Endothelial cell of umbilical vein (primary cell): ENCODE measurements at regions not wholly inside any gene's neighbourhood (a gene's known extent, or its start where the extent isn't known, plus 50 kb on each side); places are given as distances from the start of the nearest gene placed in this dataset.

Experiments used
- BruUV-seq: library from RNA; stranded (reverse); fragments of 400-500 nt; replicated peaks from 2 replicates; lab custom pipeline; 2021; lab: Mats Ljungman, UMichigan
- CTCF ChIA-PET: fragments of 300-600, 350-600 bp; sonication (Branson Sonifier 250); formaldehyde crosslinking; loops from one replicate; lab custom pipeline; 2021; ENCODE audit warnings: antibody characterized with exemption, inconsistent platforms; lab: Charles Lee
- POLR2A ChIA-PET: fragments of 300-600, 350-600 bp; sonication (Branson Sonifier 250); formaldehyde crosslinking; loops from one replicate; lab custom pipeline; 2021; ENCODE audit warnings: antibody characterized with exemption, inconsistent platforms; lab: Charles Lee
- DNase-seq: peaks from one replicate; pipeline ENCODE4 v3.0.0-alpha.2; 2011; ENCODE audit warnings: low read depth, low spot score
- FAIRE-seq: peaks from 2 replicates; lab custom pipeline; 2011; peaks lifted over from hg19 to GRCh38; lab: Jason Lieb, UNC
- H2AFZ ChIP-seq: 2 replicates; pipeline ENCODE4 v1.6.0; 2012; ENCODE audit warnings: low read depth, low read length, control low read depth, inconsistent platforms
- H3K27ac ChIP-seq: 2 replicates; pipeline ENCODE4 v1.5.1; 2011; ENCODE audit warnings: low read depth, mild to moderate bottlenecking, control low read depth, low read length, moderate library complexity; ENCODE audit not compliant: insufficient read depth
- H3K27me3 ChIP-seq, 2 experiments: 2 replicates each; pipeline versions ENCODE4 v1.6.0 to v1.6.1; 2011; ENCODE audit warnings: low read length in 2 of 2, mixed read lengths in 1 of 2; ENCODE audit not compliant: control insufficient read depth in 2 of 2, insufficient read depth in 2 of 2
- H3K36me3 ChIP-seq, 2 experiments: 2 replicates in 1 of 2; 3 replicates in 1 of 2; pipeline ENCODE4 v1.5.1; 2011; ENCODE audit warnings: low read length in 2 of 2, mild to moderate bottlenecking in 1 of 2, moderate library complexity in 1 of 2; ENCODE audit not compliant: control insufficient read depth in 2 of 2, insufficient read depth in 2 of 2; ENCODE audit errors: extremely low read depth in 1 of 2
- H3K4me1 ChIP-seq: 3 replicates; pipeline ENCODE4 v1.5.1; 2011; ENCODE audit warnings: mild to moderate bottlenecking, low read length; ENCODE audit not compliant: control insufficient read depth, insufficient read depth; ENCODE audit errors: extremely low read depth
- H3K4me2 ChIP-seq: 2 replicates; pipeline ENCODE4 v1.6.1; 2011; ENCODE audit warnings: low read length, control low read depth, mixed read lengths; ENCODE audit not compliant: insufficient read depth
- H3K4me3 ChIP-seq, 3 experiments: fragments of 200-600 bp in 1 of 3; sonication (generic), shearing (Covaris generic) in 1 of 3; replicated peaks in 1 of 3; 2 replicates each; pipeline ENCODE4 v1.5.1; 2011 to 2016; ENCODE audit warnings: control low read depth in 3 of 3, low read length in 3 of 3, mild to moderate bottlenecking in 2 of 3, inconsistent platforms in 1 of 3, low read depth in 1 of 3, moderate library complexity in 1 of 3; ENCODE audit not compliant: insufficient read depth in 1 of 3
- H3K79me2 ChIP-seq: 2 replicates; pipeline ENCODE4 v1.6.0; 2012; ENCODE audit warnings: low read length, inconsistent platforms; ENCODE audit not compliant: control insufficient read depth, insufficient read depth
- H3K9ac ChIP-seq: replicated peaks from 2 replicates; pipeline ENCODE3; 2011; ENCODE audit warnings: low read length, control low read depth; ENCODE audit not compliant: insufficient read depth; ENCODE audit errors: extremely low read depth
- H3K9me1 ChIP-seq: replicated peaks from 3 replicates; pipeline ENCODE4 v1.6.0; 2011; ENCODE audit warnings: mild to moderate bottlenecking, low read length; ENCODE audit not compliant: control insufficient read depth, insufficient read depth; ENCODE audit errors: extremely low read depth
- H3K9me3 ChIP-seq: replicated peaks from 2 replicates; pipeline ENCODE4 v1.5.1; 2012; ENCODE audit warnings: low read length, inconsistent platforms; ENCODE audit not compliant: control insufficient read depth, insufficient read depth
- H4K20me1 ChIP-seq: replicated peaks from 2 replicates; pipeline ENCODE3; 2011; ENCODE audit warnings: mild to moderate bottlenecking, low read length; ENCODE audit not compliant: control insufficient read depth, insufficient read depth; ENCODE audit errors: extremely low read depth
- EZH2 ChIP-seq: IDR thresholded peaks from 2 replicates; pipeline ENCODE4 v1.6.1; 2012; ENCODE audit warnings: borderline replicate concordance, low read depth, mild to moderate bottlenecking, moderate library complexity, low read length, inconsistent platforms; ENCODE audit not compliant: severe bottlenecking
- FOS ChIP-seq: IDR thresholded peaks from 2 replicates; pipeline ENCODE4 v1.6.1; 2011; ENCODE audit warnings: mild to moderate bottlenecking, low read length, moderate library complexity, borderline replicate concordance; ENCODE audit not compliant: insufficient read depth
- JUN ChIP-seq: IDR thresholded peaks from 2 replicates; pipeline ENCODE4 v1.6.1; 2011; ENCODE audit warnings: borderline replicate concordance, low read depth; ENCODE audit not compliant: insufficient read length, insufficient read depth
- POLR2A ChIP-seq: IDR thresholded peaks from 2 replicates; pipeline ENCODE4 v1.6.1; 2012; ENCODE audit warnings: low read depth, mild to moderate bottlenecking, control low read depth, low read length
- POLR2AphosphoS5 ChIP-seq: IDR thresholded peaks from 2 replicates; pipeline ENCODE4 v1.6.1; 2012; ENCODE audit warnings: low read depth, mild to moderate bottlenecking, control low read depth, low read length, moderate library complexity; ENCODE audit not compliant: insufficient read depth
- dilution Hi-C: fragments of 300-500 bp; cut with MboI; formaldehyde crosslinking; loops from one replicate; pipeline ENCODE4 v1.15.0; 2019; ENCODE audit warnings: low sequenced_read_pairs; ENCODE audit not compliant: extremely low pct_ligation_motif_present
- intact Hi-C: fragments of 100-400 bp; cut with micrococcal nuclease; formaldehyde crosslinking; loops from one replicate; pipeline ENCODE4 v1.10.0; 2022
- TF ChIP-seq, protein P1 (sequence below): IDR thresholded peaks from 2 replicates; pipeline ENCODE4 v1.6.1; 2011; ENCODE audit not compliant: insufficient read depth, insufficient read length
- TF ChIP-seq, protein P2 (sequence below), 2 donors: IDR thresholded peaks; 1 replicate in 1 of 2; 2 replicates in 1 of 2; pipeline ENCODE4 v1.5.1; 2011; ENCODE audit warnings: low read length in 2 of 2, mild to moderate bottlenecking in 2 of 2, moderate library complexity in 2 of 2, control low read depth in 1 of 2, inconsistent platforms in 1 of 2, low read depth in 1 of 2; ENCODE audit not compliant: insufficient read depth in 1 of 2; ENCODE audit errors: extremely low read depth in 1 of 2

DNA sequence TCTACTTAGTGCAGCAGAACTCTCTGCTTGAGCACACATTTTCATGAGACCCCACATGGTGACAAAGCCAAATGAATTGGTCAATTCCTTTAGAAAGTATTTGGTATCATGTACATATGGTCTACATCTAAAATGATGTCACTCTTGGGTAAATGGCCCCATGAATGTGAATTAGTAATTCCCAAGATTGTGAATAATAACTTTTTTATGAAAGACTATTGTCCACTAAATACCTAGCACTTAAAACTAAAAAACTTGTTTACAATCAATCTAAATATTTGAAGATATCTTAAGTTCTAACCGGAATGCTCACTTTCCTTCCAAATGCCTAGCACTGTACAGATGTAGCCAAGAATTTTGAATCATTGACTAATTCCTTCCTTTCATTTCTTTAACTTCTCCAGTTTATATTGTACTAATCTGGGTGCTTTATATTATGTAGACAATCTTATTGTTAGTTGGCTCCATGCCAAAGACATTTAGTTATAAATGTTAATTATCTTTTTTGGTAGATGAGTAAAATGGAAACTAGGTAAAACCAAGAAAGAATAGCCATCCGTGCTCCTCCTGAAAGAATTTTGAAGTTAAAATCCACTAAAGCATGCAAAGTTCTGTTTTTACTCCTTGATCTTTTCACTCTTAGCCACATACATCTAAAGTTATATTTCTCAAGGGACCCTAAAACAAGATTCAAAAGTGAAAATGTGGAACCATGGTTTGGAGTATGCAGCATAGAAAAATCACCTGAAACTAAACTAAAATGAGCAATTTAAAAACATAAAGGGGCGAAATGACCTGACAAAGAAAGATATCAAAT is 145.0 kb upstream of the ARHGAP20 start:
- Histone ChIP-seq H3K9me1 (no peaks in the 10 kb centered on the region), H4K20me1 (no peaks in the 10 kb centered on the region), H3K27me3 (no peaks in the 10 kb centered on the region), H3K27ac (no peak overlapping the region), H3K36me3 (no peaks in the 10 kb centered on the region), H3K4me1 (peaks cover 2% of the 10 kb centered on the region), H3K9ac (no peak overlapping the region), H3K79me2 (no peaks in the 10 kb centered on the region), H2AFZ (no peak overlapping the region), H3K4me3 (no peak overlapping the region), H3K9me3 (no peaks in the 10 kb centered on the region), H3K4me2 (no peak overlapping the region)
- intact Hi-C loops: loop anchor here (5.0 kb wide), 1 partner anchor 145 kb away; the partner anchor contains the start of gene ARHGAP20
- DNase-seq (peak; percentile 26), FAIRE-seq (no peak)
- TF ChIP-seq FOS (no peak), POLR2AphosphoS5 (no peak), EZH2 (no peak), JUN (no peak), POLR2A (no peak)
- TF ChIP-seq, protein P1, sequence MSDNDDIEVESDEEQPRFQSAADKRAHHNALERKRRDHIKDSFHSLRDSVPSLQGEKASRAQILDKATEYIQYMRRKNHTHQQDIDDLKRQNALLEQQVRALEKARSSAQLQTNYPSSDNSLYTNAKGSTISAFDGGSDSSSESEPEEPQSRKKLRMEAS: no peak
- TF ChIP-seq, protein P2, sequence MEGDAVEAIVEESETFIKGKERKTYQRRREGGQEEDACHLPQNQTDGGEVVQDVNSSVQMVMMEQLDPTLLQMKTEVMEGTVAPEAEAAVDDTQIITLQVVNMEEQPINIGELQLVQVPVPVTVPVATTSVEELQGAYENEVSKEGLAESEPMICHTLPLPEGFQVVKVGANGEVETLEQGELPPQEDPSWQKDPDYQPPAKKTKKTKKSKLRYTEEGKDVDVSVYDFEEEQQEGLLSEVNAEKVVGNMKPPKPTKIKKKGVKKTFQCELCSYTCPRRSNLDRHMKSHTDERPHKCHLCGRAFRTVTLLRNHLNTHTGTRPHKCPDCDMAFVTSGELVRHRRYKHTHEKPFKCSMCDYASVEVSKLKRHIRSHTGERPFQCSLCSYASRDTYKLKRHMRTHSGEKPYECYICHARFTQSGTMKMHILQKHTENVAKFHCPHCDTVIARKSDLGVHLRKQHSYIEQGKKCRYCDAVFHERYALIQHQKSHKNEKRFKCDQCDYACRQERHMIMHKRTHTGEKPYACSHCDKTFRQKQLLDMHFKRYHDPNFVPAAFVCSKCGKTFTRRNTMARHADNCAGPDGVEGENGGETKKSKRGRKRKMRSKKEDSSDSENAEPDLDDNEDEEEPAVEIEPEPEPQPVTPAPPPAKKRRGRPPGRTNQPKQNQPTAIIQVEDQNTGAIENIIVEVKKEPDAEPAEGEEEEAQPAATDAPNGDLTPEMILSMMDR (IDR thresholded peaks at IDR 0.05; ENCODE audit: extremely low read depth in 1 of 2, insufficient read depth in 1 of 2, low read depth in 1 of 2, low read length in 2 of 2): no peak
- ChIA-PET CTCF (no interaction called here), POLR2A (no interaction called here)
- BruUV-seq: no TSS peak
- dilution Hi-C loops: no loop called here
